ENCODE measurements at regions not wholly inside any gene's neighbourhood (a gene's known extent, or its start where the extent isn't known, plus 50 kb on each side); places are given as distances from the start of the nearest gene placed in this dataset.

DNA sequence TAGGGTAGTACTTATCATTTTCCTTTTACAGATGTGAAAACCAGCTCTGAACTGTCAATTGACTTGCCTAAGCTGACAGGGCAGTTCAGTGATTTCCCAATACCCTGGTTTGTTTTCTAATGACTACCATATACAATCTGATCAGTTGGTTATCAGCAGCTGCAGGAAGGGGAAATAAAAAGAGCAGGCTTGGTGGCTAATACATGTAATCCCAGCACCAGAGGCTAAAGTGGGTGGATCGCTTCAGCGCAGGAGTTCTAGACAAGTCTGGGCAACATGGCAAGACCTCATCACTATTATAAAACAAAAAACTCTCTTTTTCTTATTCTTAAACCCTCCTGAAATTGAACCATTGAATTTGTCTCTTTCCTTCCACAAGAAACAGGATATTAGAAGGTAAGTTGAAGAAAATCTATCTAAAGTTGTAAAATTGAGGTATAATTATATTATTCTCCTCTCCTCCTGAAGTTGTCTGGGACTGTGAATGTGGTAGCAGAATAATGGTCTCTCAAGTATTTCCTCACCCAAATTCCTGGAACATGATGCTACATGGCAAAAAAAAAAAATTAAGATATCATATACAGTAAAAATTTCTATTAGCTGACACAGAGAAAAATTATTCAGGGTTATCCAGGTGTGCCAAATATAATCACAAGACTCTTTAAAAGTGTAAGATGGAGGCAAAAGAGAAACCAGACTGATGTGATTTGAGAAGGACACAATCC lies 1441.6 kb downstream of the SUCLG1 start:
- H3K36me3 Mint-ChIP-seq, result peaks cover 8% of the 10 kb centered on the region
- 100% methylated on average over 2 of the region's 2 CpGs for WGBS (ENCODE audit: insufficient coverage)

DNA sequence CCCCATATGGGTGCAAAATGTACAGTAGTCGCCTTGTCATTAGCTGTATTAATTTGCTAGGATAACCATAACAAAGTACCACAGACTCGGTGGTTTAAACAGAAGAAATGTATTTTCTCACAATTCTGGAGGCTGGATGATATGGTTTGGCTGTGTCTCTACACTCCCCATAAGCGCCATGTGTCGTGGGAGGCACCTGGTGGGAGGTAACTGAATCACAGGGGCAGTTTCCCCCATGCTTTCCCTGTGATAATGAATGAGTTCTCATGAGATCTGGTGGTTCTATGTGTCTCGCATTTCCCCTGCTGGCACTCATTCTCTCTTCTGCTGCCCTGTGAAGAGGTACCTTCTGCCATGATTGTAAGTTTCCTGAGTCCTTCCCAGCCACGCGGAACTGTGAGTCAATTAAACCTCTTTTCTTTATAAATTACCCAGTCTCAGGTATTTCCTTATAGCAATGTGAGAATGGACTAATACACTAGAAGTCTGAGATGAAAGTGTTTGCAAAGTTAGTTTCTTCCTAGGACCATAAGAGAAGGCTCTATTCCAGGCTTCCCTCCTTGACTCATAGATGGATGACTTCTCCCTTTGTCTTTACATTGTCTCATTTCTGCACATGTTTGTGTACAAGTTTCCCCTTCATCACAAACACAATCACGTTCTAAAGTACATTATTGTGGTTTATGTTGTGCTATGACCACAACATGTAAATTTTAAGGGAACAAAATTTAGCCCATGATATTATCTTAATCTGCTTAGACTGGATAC lies 1442.6 kb downstream of the SUCLG1 start:
- H3K27ac Mint-ChIP-seq, result no peak overlapping the region
- ATAC-seq (no peak), DNase-seq (no peak)
- H3K27me3 Mint-ChIP-seq (ENCODE audit: low read depth in 2 of 2), result no peaks in the 10 kb centered on the region
- TF ChIP-seq, protein P1, sequence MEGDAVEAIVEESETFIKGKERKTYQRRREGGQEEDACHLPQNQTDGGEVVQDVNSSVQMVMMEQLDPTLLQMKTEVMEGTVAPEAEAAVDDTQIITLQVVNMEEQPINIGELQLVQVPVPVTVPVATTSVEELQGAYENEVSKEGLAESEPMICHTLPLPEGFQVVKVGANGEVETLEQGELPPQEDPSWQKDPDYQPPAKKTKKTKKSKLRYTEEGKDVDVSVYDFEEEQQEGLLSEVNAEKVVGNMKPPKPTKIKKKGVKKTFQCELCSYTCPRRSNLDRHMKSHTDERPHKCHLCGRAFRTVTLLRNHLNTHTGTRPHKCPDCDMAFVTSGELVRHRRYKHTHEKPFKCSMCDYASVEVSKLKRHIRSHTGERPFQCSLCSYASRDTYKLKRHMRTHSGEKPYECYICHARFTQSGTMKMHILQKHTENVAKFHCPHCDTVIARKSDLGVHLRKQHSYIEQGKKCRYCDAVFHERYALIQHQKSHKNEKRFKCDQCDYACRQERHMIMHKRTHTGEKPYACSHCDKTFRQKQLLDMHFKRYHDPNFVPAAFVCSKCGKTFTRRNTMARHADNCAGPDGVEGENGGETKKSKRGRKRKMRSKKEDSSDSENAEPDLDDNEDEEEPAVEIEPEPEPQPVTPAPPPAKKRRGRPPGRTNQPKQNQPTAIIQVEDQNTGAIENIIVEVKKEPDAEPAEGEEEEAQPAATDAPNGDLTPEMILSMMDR (IDR thresholded peaks at IDR 0.05), result no peak
- H3K4me3 ChIP-seq (ENCODE audit: low read length), result no peak overlapping the region
- H3K9me3 ChIP-seq (ENCODE audit: control insufficient read depth, insufficient read depth, low read length), result peaks cover 5% of the 10 kb centered on the region
- peaks cover 18 to 20% of the 10 kb centered on the region in 2 donors for H3K9me3 Mint-ChIP-seq
- intact Hi-C loops (cut with micrococcal nuclease), result no loop called here
- 88% methylated on average over 7 of the region's 8 CpGs for WGBS (ENCODE audit: insufficient coverage)
- H3K27me3 ChIP-seq (ENCODE audit: control insufficient read depth, insufficient read depth, low read length), result no peaks in the 10 kb centered on the region
- no peaks in the 10 kb centered on the region for H3K4me1 ChIP-seq (ENCODE audit: control insufficient read depth, insufficient read depth, low read length)
- H3K27ac ChIP-seq (ENCODE audit: low read length), result no peak overlapping the region
- H3K36me3 Mint-ChIP-seq, result peaks cover 8% of the 10 kb centered on the region
- no peaks in the 10 kb centered on the region for H3K36me3 ChIP-seq (ENCODE audit: control insufficient read depth, insufficient read depth, low read length)
- no peak overlapping the region for H3K4me3 Mint-ChIP-seq
- H3K4me1 Mint-ChIP-seq, result no peaks in the 10 kb centered on the region

More for the DNA sequence above, 1441.6 kb downstream of the SUCLG1 start:
- H3K4me1 Mint-ChIP-seq, result no peaks in the 10 kb centered on the region
- no peak overlapping the region for H3K27ac Mint-ChIP-seq
- no peaks in the 10 kb centered on the region for H3K9me3 ChIP-seq (ENCODE audit: control insufficient read depth, insufficient read depth, low read length)
- intact Hi-C loops (cut with micrococcal nuclease), result no loop called here
- no peaks in the 10 kb centered on the region for H3K36me3 ChIP-seq (ENCODE audit: control insufficient read depth, insufficient read depth, low read length)
- no peak overlapping the region for H3K4me3 ChIP-seq (ENCODE audit: low read length)
- ATAC-seq, result no peak
- no peaks in the 10 kb centered on the region for H3K27me3 Mint-ChIP-seq (ENCODE audit: low read depth in 2 of 2)
- DNase-seq, result no peak
- no peaks in the 10 kb centered on the region for H3K27me3 ChIP-seq (ENCODE audit: control insufficient read depth, insufficient read depth, low read length)
- H3K4me3 Mint-ChIP-seq, result no peak overlapping the region
- no peaks in the 10 kb centered on the region for H3K4me1 ChIP-seq (ENCODE audit: control insufficient read depth, insufficient read depth, low read length)
- TF ChIP-seq, protein P1 (IDR thresholded peaks at IDR 0.05), result no peak
- no peak overlapping the region for H3K27ac ChIP-seq (ENCODE audit: low read length)
- peaks cover 15 to 18% of the 10 kb centered on the region in 2 donors for H3K9me3 Mint-ChIP-seq

DNA sequence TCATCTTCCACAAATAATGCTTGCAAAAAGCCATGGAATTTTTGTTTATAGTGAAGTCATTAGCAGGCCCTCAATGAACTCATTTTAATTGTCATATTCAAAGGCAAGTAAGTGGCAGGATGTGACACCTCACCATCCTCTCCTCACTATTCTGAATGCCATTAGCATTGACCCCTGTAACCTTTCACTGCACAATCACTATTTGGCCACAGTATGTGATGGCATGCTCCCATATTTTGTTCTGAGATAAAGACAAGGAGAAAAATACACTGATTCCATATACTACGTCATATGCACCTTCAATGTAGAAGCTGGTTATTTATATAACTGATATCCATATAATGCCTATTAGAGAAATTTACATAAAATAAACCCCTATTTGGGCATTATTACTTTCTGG lies 1443.2 kb downstream of the SUCLG1 start:
- Histone ChIP-seq H3K27ac (ENCODE audit: low read length) (no peak overlapping the region), H3K9me3 (ENCODE audit: control insufficient read depth, insufficient read depth, low read length) (peaks cover 5% of the 10 kb centered on the region), H3K4me3 (ENCODE audit: low read length) (no peak overlapping the region), H3K4me1 (ENCODE audit: control insufficient read depth, insufficient read depth, low read length) (no peaks in the 10 kb centered on the region), H3K27me3 (ENCODE audit: control insufficient read depth, insufficient read depth, low read length) (no peaks in the 10 kb centered on the region), H3K36me3 (ENCODE audit: control insufficient read depth, insufficient read depth, low read length) (no peaks in the 10 kb centered on the region)
- Mint-ChIP-seq H3K4me3 (no peak overlapping the region), H3K27ac (no peak overlapping the region), H3K9me3 (peaks cover 20 to 21% of the 10 kb centered on the region in 2 donors), H3K4me1 (no peaks in the 10 kb centered on the region), H3K36me3 (peaks cover 8% of the 10 kb centered on the region), H3K27me3 (ENCODE audit: low read depth in 2 of 2) (no peaks in the 10 kb centered on the region)
- TF ChIP-seq, protein P1 (IDR thresholded peaks at IDR 0.05), result no peak
- WGBS (ENCODE audit: insufficient coverage), result no CpG with 5 or more reads among the region's 1 CpG
- intact Hi-C loops (cut with micrococcal nuclease), result no loop called here
- no peak for ATAC-seq
- DNase-seq, result no peak

Data from natural killer cell (primary cell).